Neural cell (in vitro differentiated cells): ENCODE measurements at regions not wholly inside any gene's neighbourhood (a gene's known extent, or its start where the extent isn't known, plus 50 kb on each side); places are given as distances from the start of the nearest gene placed in this dataset.

Experiments used
- H2AFZ ChIP-seq: fragments of 200-600, 300-800 bp; sonication (generic), shearing (Covaris generic); 2 replicates; pipeline ENCODE4 v1.6.0; 2014; ENCODE audit warnings: low read depth, mild to moderate bottlenecking, antibody characterized with exemption, low read length, moderate library complexity
- H3F3A ChIP-seq: fragments of 200-600 bp; shearing (Covaris generic); 2 replicates; pipeline ENCODE4 v1.6.1; 2016; ENCODE audit warnings: mild to moderate bottlenecking, moderate library complexity, mixed read lengths, antibody characterized with exemption, low read length; ENCODE audit not compliant: insufficient read depth, poor library complexity, severe bottlenecking
- H3K27ac ChIP-seq: fragments of 200-600, 300-800 bp; sonication (generic), shearing (Covaris generic); 2 replicates; pipeline ENCODE4 v1.5.1; 2014; ENCODE audit warnings: mild to moderate bottlenecking, low read length, moderate library complexity
- H3K27me3 ChIP-seq: fragments of 300-800, 200-600 bp; sonication (generic), shearing (Covaris generic); 2 replicates; pipeline ENCODE4 v1.6.0; 2014; ENCODE audit warnings: mild to moderate bottlenecking, low read depth, low read length, moderate library complexity; ENCODE audit not compliant: insufficient read depth
- H3K36me3 ChIP-seq: fragments of 300-800, 200-600 bp; sonication (generic), shearing (Covaris generic); 2 replicates; pipeline ENCODE4 v1.5.1; 2014; ENCODE audit warnings: mild to moderate bottlenecking, antibody characterized with exemption, low read length, moderate library complexity; ENCODE audit not compliant: insufficient read depth
- H3K4me2 ChIP-seq: fragments of 300-800, 200-600 bp; sonication (generic), shearing (Covaris generic); 2 replicates; pipeline ENCODE4 v1.6.0; 2014; ENCODE audit warnings: mild to moderate bottlenecking, low read length
- H3K4me3 ChIP-seq: fragments of 300-800, 200-600 bp; sonication (generic), shearing (Covaris generic); 2 replicates; pipeline ENCODE4 v1.5.1; 2014; ENCODE audit warnings: mild to moderate bottlenecking, low read length, moderate library complexity
- H3K79me2 ChIP-seq: fragments of 200-600 bp; shearing (Covaris generic); replicated peaks from 2 replicates; pipeline ENCODE4 v1.6.0; 2014; ENCODE audit warnings: mild to moderate bottlenecking, low read length, moderate library complexity; ENCODE audit not compliant: insufficient read depth
- H3K9ac ChIP-seq: fragments of 300-800, 200-600 bp; sonication (generic), shearing (Covaris generic); 2 replicates; pipeline ENCODE4 v1.6.1; 2016; ENCODE audit warnings: mild to moderate bottlenecking, low read length, mixed read lengths
- H3K9me2 ChIP-seq: fragments of 200-600 bp; shearing (Covaris generic); 2 replicates; pipeline ENCODE4 v1.6.1; 2016; ENCODE audit warnings: mild to moderate bottlenecking, low read length, mixed read lengths; ENCODE audit not compliant: insufficient read depth
- H3K9me3 ChIP-seq: fragments of 200-600, 300-800 bp; sonication (generic), shearing (Covaris generic); 2 replicates; pipeline ENCODE4 v1.6.1; 2016; ENCODE audit warnings: mild to moderate bottlenecking, mixed run types, low read length, moderate library complexity, mixed read lengths
- H4K20me1 ChIP-seq: fragments of 200-600 bp; shearing (Covaris generic); 2 replicates; pipeline ENCODE4 v1.6.1; 2016; ENCODE audit warnings: mild to moderate bottlenecking, mixed run types; ENCODE audit not compliant: insufficient read depth
- CTCF ChIP-seq: fragments of 450-650 bp; IDR thresholded peaks from 2 replicates; pipeline ENCODE4 v1.5.1; 2014; ENCODE audit warnings: antibody characterized with exemption, mild to moderate bottlenecking, moderate library complexity; ENCODE audit not compliant: poor library complexity, severe bottlenecking
- EP300 ChIP-seq: fragments of 450-650 bp; conservative IDR thresholded peaks from 2 replicates; pipeline ENCODE4 v1.6.1; 2014; ENCODE audit warnings: antibody characterized with exemption, mild to moderate bottlenecking, moderate library complexity; ENCODE audit not compliant: poor library complexity, severe bottlenecking
- EZH2 ChIP-seq: fragments of 200-600, 300-800 bp; shearing (Covaris generic), sonication (generic); IDR thresholded peaks from 2 replicates; pipeline ENCODE4 v1.6.1; 2014; ENCODE audit warnings: antibody characterized with exemption, low read length, borderline replicate concordance, mild to moderate bottlenecking; ENCODE audit not compliant: insufficient read depth, poor library complexity, severe bottlenecking
- MXI1 ChIP-seq: fragments of 450-650 bp; conservative IDR thresholded peaks from 2 replicates; pipeline ENCODE4 v1.6.1; 2014; ENCODE audit warnings: antibody characterized with exemption, mild to moderate bottlenecking; ENCODE audit not compliant: poor library complexity, severe bottlenecking
- POLR2AphosphoS5 ChIP-seq: IDR thresholded peaks from 2 replicates; pipeline ENCODE4 v1.6.1; 2012
- RAD21 ChIP-seq: fragments of 450-650 bp; conservative IDR thresholded peaks from 2 replicates; pipeline ENCODE4 v1.6.1; 2014; ENCODE audit warnings: antibody characterized with exemption, mild to moderate bottlenecking, moderate library complexity
- REST ChIP-seq: IDR thresholded peaks from 2 replicates; pipeline ENCODE4 v1.6.1; 2012; ENCODE audit warnings: borderline replicate concordance
- SMC3 ChIP-seq: fragments of 450-650 bp; conservative IDR thresholded peaks from 2 replicates; pipeline ENCODE4 v1.6.1; 2014; ENCODE audit warnings: antibody characterized with exemption, mild to moderate bottlenecking, moderate library complexity; ENCODE audit not compliant: poor library complexity
- TAF1 ChIP-seq: IDR thresholded peaks from 2 replicates; pipeline ENCODE4 v1.6.1; 2012; ENCODE audit warnings: low read depth

- Histone ChIP-seq H4K20me1 (no peaks in the 10 kb centered on the region), H3K9me3 (no peaks in the 10 kb centered on the region), H3F3A (no peaks in the 10 kb centered on the region), H3K4me3 (no peak overlapping the region), H3K4me2 (no peak overlapping the region), H2AFZ (no peak overlapping the region), H3K36me3 (no peaks in the 10 kb centered on the region), H3K27ac (no peak overlapping the region), H3K9ac (no peak overlapping the region), H3K27me3 (no peaks in the 10 kb centered on the region), H3K9me2 (no peaks in the 10 kb centered on the region), H3K79me2 (no peaks in the 10 kb centered on the region)
- TF ChIP-seq EZH2 = no peak
- no peak for TF ChIP-seq POLR2AphosphoS5
- TF ChIP-seq REST = no peak
- no peak for TF ChIP-seq CTCF
- TF ChIP-seq MXI1 = no peak
- TF ChIP-seq EP300 = no peak
- TF ChIP-seq TAF1 = no peak
- no peak for TF ChIP-seq SMC3
- no peak for TF ChIP-seq RAD21
Measured at GRCh38 chr2:142536966-142537365, 340.5 kb upstream of the KYNU start.

DNA sequence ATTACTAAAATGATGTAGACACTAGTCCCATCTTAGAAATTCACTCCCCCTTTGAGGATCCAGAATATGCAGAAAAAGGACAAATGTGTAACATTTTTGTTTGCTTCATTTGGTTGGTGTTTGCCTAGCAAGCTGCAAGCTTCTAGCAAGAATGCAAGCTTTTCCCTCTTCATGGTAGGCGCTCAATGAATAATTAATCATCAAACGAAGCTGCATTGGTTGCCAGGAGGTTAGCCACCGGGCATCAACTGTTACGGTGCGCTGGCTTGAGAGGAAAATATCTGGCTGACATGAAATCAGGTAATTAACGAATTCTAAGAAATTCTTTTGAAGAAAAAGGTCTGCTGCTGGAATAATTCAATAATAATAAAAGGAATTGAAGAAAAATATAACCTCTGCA lies 341.0 kb upstream of the KYNU start:
- Histone ChIP-seq H3K36me3 (no peaks in the 10 kb centered on the region), H3K9me2 (no peaks in the 10 kb centered on the region), H3K9ac (no peak overlapping the region), H4K20me1 (no peaks in the 10 kb centered on the region), H3K27ac (no peak overlapping the region), H3K79me2 (no peaks in the 10 kb centered on the region), H3K27me3 (no peaks in the 10 kb centered on the region), H3K9me3 (no peaks in the 10 kb centered on the region), H2AFZ (no peak overlapping the region), H3K4me3 (no peak overlapping the region), H3K4me2 (no peak overlapping the region), H3F3A (no peaks in the 10 kb centered on the region)
- TF ChIP-seq POLR2AphosphoS5 (no peak), CTCF (no peak), EZH2 (no peak), EP300 (no peak), TAF1 (no peak), MXI1 (no peak), REST (no peak), RAD21 (no peak), SMC3 (no peak)
